ENCODE measurements at regions not wholly inside any gene's neighbourhood (a gene's known extent, or its start where the extent isn't known, plus 50 kb on each side); places are given as distances from the start of the nearest gene placed in this dataset.

GRCh38 chr13:21771075-21771474, 100.2 kb downstream of the FGF9 start:
- H2AFZ ChIP-seq (ENCODE audit: low read length): no peak overlapping the region
- H3K27ac ChIP-seq (ENCODE audit: insufficient read length, low read depth, low read length): no peak overlapping the region
- H3K23ac ChIP-seq (ENCODE audit: insufficient read length, low read depth, low read length): no peak overlapping the region
- no peak for TF ChIP-seq CTCF (conservative IDR thresholded peaks at IDR 0.05)
- no peak overlapping the region for H4K8ac ChIP-seq (replicated peaks; ENCODE audit: insufficient read length, low read depth, low read length)
- Mint-ChIP-seq H3K9me3 (peaks cover 5 to 6% of the 10 kb centered on the region in 2 experiments; a peak in 4 of 5 replicates), H3K4me3 (no peak overlapping the region), H3K27me3 (ENCODE audit: low read depth) (no peaks in the 10 kb centered on the region), H3K4me1 (no peaks in the 10 kb centered on the region), H3K27ac (no peak overlapping the region), H3K36me3 (ENCODE audit: insufficient read depth in 1 of 3, low read depth in 3 of 3) (peaks cover 0 to 9% (median 0%) of the 10 kb centered on the region in 3 experiments; a peak in 2 of 7 replicates)
- H3T11ph ChIP-seq (ENCODE audit: low read length): no peak overlapping the region
- H4K5ac ChIP-seq (ENCODE audit: insufficient read length, low read depth, low read length): no peak overlapping the region
- no peak overlapping the region for H3K56ac ChIP-seq (ENCODE audit: insufficient read length, low read depth, low read length)
- no peak overlapping the region for H4K91ac ChIP-seq (ENCODE audit: insufficient read length, low read depth, low read length)
- H2BK15ac ChIP-seq (ENCODE audit: low read depth, low read length): no peak overlapping the region
- no peak overlapping the region for H3K18ac ChIP-seq (ENCODE audit: insufficient read length, low read depth, low read length)
- H3K14ac ChIP-seq (ENCODE audit: insufficient read depth, low read length): no peak overlapping the region
- H3K4ac ChIP-seq (ENCODE audit: low read depth, low read length): no peak overlapping the region
- no peak for DNase-seq
- no peaks in the 10 kb centered on the region for H3K23me2 ChIP-seq (ENCODE audit: insufficient read length, low read depth, low read length, poor library complexity, severe bottlenecking)
- no peaks in the 10 kb centered on the region for H3K79me2 ChIP-seq (ENCODE audit: insufficient read depth, low read length)
- no peaks in the 10 kb centered on the region for H4K20me1 ChIP-seq (ENCODE audit: control insufficient read depth, insufficient read depth, insufficient read length)
- no peaks in the 10 kb centered on the region for H3K4me1 ChIP-seq (ENCODE audit: insufficient read depth, low read length)
- no peak overlapping the region for H3K4me2 ChIP-seq (ENCODE audit: insufficient read depth, insufficient read length, low read length)
- no peaks in the 10 kb centered on the region for H3K27me3 ChIP-seq (ENCODE audit: insufficient read depth, low read length)
- H2BK5ac ChIP-seq (ENCODE audit: insufficient read length, low read length): no peak overlapping the region
- no peak overlapping the region for H2AK5ac ChIP-seq (ENCODE audit: insufficient read length, low read length)
- WGBS (ENCODE audit: extremely low coverage, insufficient read length, low lambda C conversion rate): no CpG with 5 or more reads among the region's 1 CpG
- H3K9ac ChIP-seq (ENCODE audit: extremely low read depth, insufficient read length, low read length): no peak overlapping the region
- H2BK20ac ChIP-seq (ENCODE audit: low read depth, low read length, poor library complexity, severe bottlenecking): no peak overlapping the region
- no peak overlapping the region for H2BK120ac ChIP-seq (ENCODE audit: low read depth, low read length, poor library complexity, severe bottlenecking)
- no peaks in the 10 kb centered on the region for H3K9me3 ChIP-seq (ENCODE audit: control insufficient read depth, low read depth, low read length)
- no peaks in the 10 kb centered on the region for H3K79me1 ChIP-seq (ENCODE audit: insufficient read depth, low read depth, low read length, poor library complexity, severe bottlenecking)
- H2BK12ac ChIP-seq (ENCODE audit: insufficient read length, low read depth, low read length): no peak overlapping the region
